Neuronal stem cell (in vitro differentiated cells): ENCODE measurements at regions not wholly inside any gene's neighbourhood (a gene's known extent, or its start where the extent isn't known, plus 50 kb on each side); places are given as distances from the start of the nearest gene placed in this dataset.

Experiments used
- DNase-seq: peaks from one replicate; pipeline ENCODE4 v3.0.0-alpha.2; 2013; ENCODE audit warnings: low spot score
- H2AFZ ChIP-seq: one replicate; pipeline ENCODE4 v1.6.1; 2013; ENCODE audit warnings: mild to moderate bottlenecking, low read length, inconsistent platforms
- H2AK5ac ChIP-seq: 2 replicates; pipeline ENCODE4 v1.6.1; 2013; ENCODE audit warnings: low read depth, mild to moderate bottlenecking, inconsistent platforms, low read length, moderate library complexity, mixed read lengths
- H2BK120ac ChIP-seq: 2 replicates; pipeline ENCODE4 v1.6.1; 2013; ENCODE audit warnings: low read depth, mild to moderate bottlenecking, inconsistent platforms, low read length, moderate library complexity, mixed read lengths
- H2BK12ac ChIP-seq: one replicate; pipeline ENCODE4 v1.6.1; 2013; ENCODE audit warnings: low read length, inconsistent platforms
- H2BK15ac ChIP-seq: 2 replicates; pipeline ENCODE4 v1.6.1; 2013; ENCODE audit warnings: mild to moderate bottlenecking, low read length, inconsistent platforms, mixed read lengths
- H2BK5ac ChIP-seq: one replicate; pipeline ENCODE4 v1.6.1; 2013; ENCODE audit warnings: inconsistent platforms, mild to moderate bottlenecking, low read length, moderate library complexity
- H3K14ac ChIP-seq: one replicate; pipeline ENCODE4 v1.6.1; 2013; ENCODE audit warnings: low read length, inconsistent platforms
- H3K18ac ChIP-seq: 2 replicates; pipeline ENCODE4 v1.6.1; 2013; ENCODE audit warnings: low read length, inconsistent platforms
- H3K23ac ChIP-seq: 2 replicates; pipeline ENCODE4 v1.6.1; 2013; ENCODE audit warnings: low read depth, mild to moderate bottlenecking, mixed read lengths, low read length, inconsistent platforms; ENCODE audit not compliant: poor library complexity
- H3K27ac ChIP-seq: replicated peaks from 3 replicates; pipeline ENCODE4 v1.5.1; 2013; ENCODE audit warnings: low read length, inconsistent platforms
- H3K27me3 ChIP-seq, 3 experiments: 2 replicates each; pipeline ENCODE4 v1.6.1; 2013; ENCODE audit warnings: low read length in 3 of 3, mild to moderate bottlenecking in 2 of 3, inconsistent platforms in 1 of 3, low read depth in 1 of 3, mixed read lengths in 1 of 3, moderate library complexity in 1 of 3; ENCODE audit not compliant: control insufficient read depth in 3 of 3, insufficient read depth in 3 of 3
- H3K36me3 ChIP-seq, 2 donors: replicated peaks in 1 of 2; 2 replicates each; pipeline ENCODE4 v1.6.1; 2013; ENCODE audit warnings: low read length in 2 of 2; ENCODE audit not compliant: control insufficient read depth in 2 of 2, insufficient read depth in 2 of 2
- H3K4ac ChIP-seq: 2 replicates; pipeline ENCODE4 v1.6.1; 2013; ENCODE audit warnings: inconsistent platforms, mild to moderate bottlenecking, low read length, moderate library complexity
- H3K4me1 ChIP-seq, 2 donors: 1 replicate in 1 of 2; 2 replicates in 1 of 2; pipeline ENCODE4 v1.6.1; 2013; ENCODE audit warnings: low read length in 2 of 2, low read depth in 1 of 2; ENCODE audit not compliant: control insufficient read depth in 2 of 2, insufficient read depth in 1 of 2
- H3K4me2 ChIP-seq: one replicate; pipeline ENCODE4 v1.6.1; 2013; ENCODE audit warnings: mild to moderate bottlenecking, low read length, inconsistent platforms; ENCODE audit not compliant: insufficient read depth, poor library complexity, severe bottlenecking
- H3K4me3 ChIP-seq, 2 donors: 2 replicates each; pipeline ENCODE4 v1.5.1; 2013; ENCODE audit warnings: low read length in 2 of 2, mild to moderate bottlenecking in 2 of 2, inconsistent platforms in 1 of 2, moderate library complexity in 1 of 2
- H3K79me1 ChIP-seq: one replicate; pipeline ENCODE4 v1.6.1; 2013; ENCODE audit warnings: low read depth, mild to moderate bottlenecking, inconsistent platforms, low read length, moderate library complexity
- H3K9ac ChIP-seq: one replicate; pipeline ENCODE4 v1.6.1; 2013; ENCODE audit warnings: mild to moderate bottlenecking, low read depth, low read length, inconsistent platforms; ENCODE audit not compliant: poor library complexity
- H3K9me3 ChIP-seq, 2 donors: replicated peaks in 1 of 2; 2 replicates each; pipeline versions ENCODE3 to v1.6.1; 2013; ENCODE audit warnings: low read length in 2 of 2, mild to moderate bottlenecking in 2 of 2, inconsistent platforms in 1 of 2, low read depth in 1 of 2, mixed read lengths in 1 of 2, moderate library complexity in 1 of 2; ENCODE audit not compliant: control insufficient read depth in 2 of 2, insufficient read depth in 1 of 2
- H4K8ac ChIP-seq: one replicate; pipeline ENCODE4 v1.6.1; 2013; ENCODE audit warnings: low read depth, mild to moderate bottlenecking, inconsistent platforms, low read length, moderate library complexity
- H4K91ac ChIP-seq: one replicate; pipeline ENCODE4 v1.6.1; 2013; ENCODE audit warnings: low read length, low read depth, mild to moderate bottlenecking, inconsistent platforms; ENCODE audit not compliant: poor library complexity
- WGBS, 2 donors: extraction: QIAGEN DNeasy Blood & Tissue Kit; methylation state at CpG; one replicate each; pipeline ENCODE4 v1.1.7; 2013; ENCODE audit warnings: missing lambda C conversion rate in 2 of 2, mixed read lengths in 1 of 2; ENCODE audit not compliant: insufficient read length in 2 of 2, insufficient replicate concordance in 1 of 2; ENCODE audit errors: extremely low coverage in 2 of 2; 5-methylcytosine and 5-hydroxymethylcytosine counted together

- Histone ChIP-seq H2AFZ (no peak overlapping the region), H3K4me1 (no peaks in the 10 kb centered on the region), H4K91ac (no peak overlapping the region), H3K18ac (no peak overlapping the region), H3K27me3 (no peaks in the 10 kb centered on the region), H3K14ac (no peak overlapping the region), H2AK5ac (no peak overlapping the region), H3K9ac (no peak overlapping the region), H3K9me3 (peaks cover 0 to 2% of the 10 kb centered on the region in 2 donors), H3K4me2 (no peak overlapping the region), H2BK120ac (no peak overlapping the region), H3K4me3 (peak overlapping the region in 1 of 2 donors; percentile 58), H3K36me3 (no peaks in the 10 kb centered on the region), H2BK15ac (no peak overlapping the region), H3K79me1 (no peaks in the 10 kb centered on the region), H3K23ac (no peak overlapping the region), H3K27ac (no peak overlapping the region), H2BK12ac (no peak overlapping the region), H4K8ac (no peak overlapping the region), H2BK5ac (no peak overlapping the region), H3K4ac (no peak overlapping the region)
- WGBS, 2 donors: no CpG with 5 or more reads among the region's 9 CpGs
- DNase-seq: no peak
These were observed 315.4 kb upstream of the TECRL start for GRCh38 chr4:64724689-64725088.

GRCh38 chr4:64721106-64721505, 311.9 kb upstream of the TECRL start:
- H3K9me3 ChIP-seq: peaks cover 0 to 4% of the 10 kb centered on the region in 2 donors
- no peaks in the 10 kb centered on the region for H3K27me3 ChIP-seq
- no peak overlapping the region for H4K91ac ChIP-seq
- no peak overlapping the region for H3K14ac ChIP-seq
- no peaks in the 10 kb centered on the region for H3K36me3 ChIP-seq
- H4K8ac ChIP-seq: no peak overlapping the region
- no peak overlapping the region for H3K27ac ChIP-seq
- no peak overlapping the region for H3K18ac ChIP-seq
- H2BK5ac ChIP-seq: no peak overlapping the region
- no peak overlapping the region for H3K4me2 ChIP-seq
- H2AFZ ChIP-seq: no peak overlapping the region
- no peak overlapping the region for H3K9ac ChIP-seq
- no peak for DNase-seq
- H3K4ac ChIP-seq: no peak overlapping the region
- H2BK120ac ChIP-seq: no peak overlapping the region
- no peaks in the 10 kb centered on the region for H3K4me1 ChIP-seq
- H3K79me1 ChIP-seq: no peaks in the 10 kb centered on the region
- H3K23ac ChIP-seq: no peak overlapping the region
- H2BK15ac ChIP-seq: no peak overlapping the region
- WGBS, 2 donors: no CpG with 5 or more reads among the region's 3 CpGs
- no peak overlapping the region for H3K4me3 ChIP-seq
- H2AK5ac ChIP-seq: no peak overlapping the region
- no peak overlapping the region for H2BK12ac ChIP-seq

- Histone ChIP-seq H2BK120ac (no peak overlapping the region), H2BK5ac (no peak overlapping the region), H4K91ac (no peak overlapping the region), H4K8ac (no peak overlapping the region), H3K4ac (no peak overlapping the region), H3K36me3 (no peaks in the 10 kb centered on the region), H3K23ac (no peak overlapping the region), H3K18ac (no peak overlapping the region), H3K9ac (no peak overlapping the region), H3K4me1 (no peaks in the 10 kb centered on the region), H3K79me1 (no peaks in the 10 kb centered on the region), H3K27ac (no peak overlapping the region), H3K4me3 (no peak overlapping the region), H3K9me3 (peaks cover 0 to 4% of the 10 kb centered on the region in 2 donors), H2AK5ac (no peak overlapping the region), H3K4me2 (no peak overlapping the region), H2BK12ac (no peak overlapping the region), H3K14ac (no peak overlapping the region), H3K27me3 (no peaks in the 10 kb centered on the region), H2AFZ (no peak overlapping the region), H2BK15ac (no peak overlapping the region)
- no peak for DNase-seq
- WGBS, 2 donors: no CpG with 5 or more reads among the region's 3 CpGs
These were observed 308.8 kb upstream of the TECRL start for GRCh38 chr4:64718091-64718490.

- H3K4me2 ChIP-seq: no peak overlapping the region
- no peak overlapping the region for H2AK5ac ChIP-seq
- no peak overlapping the region for H3K23ac ChIP-seq
- no peak overlapping the region for H2AFZ ChIP-seq
- no peak overlapping the region for H2BK5ac ChIP-seq
- H3K4me1 ChIP-seq: no peaks in the 10 kb centered on the region
- no peak overlapping the region for H2BK120ac ChIP-seq
- no peak overlapping the region for H3K4ac ChIP-seq
- H3K18ac ChIP-seq: no peak overlapping the region
- peaks cover 0 to 4% of the 10 kb centered on the region in 2 donors for H3K9me3 ChIP-seq
- no peak overlapping the region for H2BK12ac ChIP-seq
- DNase-seq: no peak
- H3K14ac ChIP-seq: no peak overlapping the region
- H3K36me3 ChIP-seq: no peaks in the 10 kb centered on the region
- no peak overlapping the region for H2BK15ac ChIP-seq
- H4K91ac ChIP-seq: no peak overlapping the region
- no peaks in the 10 kb centered on the region for H3K79me1 ChIP-seq
- H3K4me3 ChIP-seq: no peak overlapping the region
- H3K9ac ChIP-seq: no peak overlapping the region
- no peak overlapping the region for H4K8ac ChIP-seq
- H3K27ac ChIP-seq: no peak overlapping the region
- H3K27me3 ChIP-seq: no peaks in the 10 kb centered on the region
These were observed 306.5 kb upstream of the TECRL start for GRCh38 chr4:64715741-64716140.
